ENCODE measurements at regions not wholly inside any gene's neighbourhood (a gene's known extent, or its start where the extent isn't known, plus 50 kb on each side); places are given as distances from the start of the nearest gene placed in this dataset.

DNA sequence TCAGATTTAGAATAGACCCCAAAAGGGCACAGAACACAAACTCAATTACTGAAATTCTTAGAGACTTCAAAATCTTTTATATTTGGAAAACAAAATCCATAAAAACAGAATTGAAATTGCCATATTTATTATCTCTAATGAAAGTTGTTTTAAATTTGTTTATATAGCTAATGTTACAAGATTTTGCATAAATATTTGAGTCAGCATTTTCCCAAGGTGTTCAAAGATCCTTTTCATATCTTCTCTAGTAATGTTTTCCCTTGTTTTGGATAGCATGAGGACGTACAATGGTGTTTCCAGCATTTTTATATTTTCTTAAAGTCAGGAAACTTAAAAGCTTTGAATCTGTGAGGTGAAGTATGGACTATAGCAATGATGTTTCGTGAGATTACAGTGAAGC, 235.2 kb upstream of the EPHA7 start:
- TF ChIP-seq, protein P1, sequence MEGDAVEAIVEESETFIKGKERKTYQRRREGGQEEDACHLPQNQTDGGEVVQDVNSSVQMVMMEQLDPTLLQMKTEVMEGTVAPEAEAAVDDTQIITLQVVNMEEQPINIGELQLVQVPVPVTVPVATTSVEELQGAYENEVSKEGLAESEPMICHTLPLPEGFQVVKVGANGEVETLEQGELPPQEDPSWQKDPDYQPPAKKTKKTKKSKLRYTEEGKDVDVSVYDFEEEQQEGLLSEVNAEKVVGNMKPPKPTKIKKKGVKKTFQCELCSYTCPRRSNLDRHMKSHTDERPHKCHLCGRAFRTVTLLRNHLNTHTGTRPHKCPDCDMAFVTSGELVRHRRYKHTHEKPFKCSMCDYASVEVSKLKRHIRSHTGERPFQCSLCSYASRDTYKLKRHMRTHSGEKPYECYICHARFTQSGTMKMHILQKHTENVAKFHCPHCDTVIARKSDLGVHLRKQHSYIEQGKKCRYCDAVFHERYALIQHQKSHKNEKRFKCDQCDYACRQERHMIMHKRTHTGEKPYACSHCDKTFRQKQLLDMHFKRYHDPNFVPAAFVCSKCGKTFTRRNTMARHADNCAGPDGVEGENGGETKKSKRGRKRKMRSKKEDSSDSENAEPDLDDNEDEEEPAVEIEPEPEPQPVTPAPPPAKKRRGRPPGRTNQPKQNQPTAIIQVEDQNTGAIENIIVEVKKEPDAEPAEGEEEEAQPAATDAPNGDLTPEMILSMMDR (IDR thresholded peaks at IDR 0.05; ENCODE audit: extremely low read depth in 1 of 2, insufficient read depth in 1 of 2, low read depth in 1 of 2, low read length in 2 of 2): no peak
- TF ChIP-seq POLR2A (IDR thresholded peaks at IDR 0.05; ENCODE audit: low read depth, low read length) (no peak), POLR2AphosphoS5 (IDR thresholded peaks at IDR 0.05; ENCODE audit: insufficient read depth, low read depth, low read length) (no peak), FOS (IDR thresholded peaks at IDR 0.05; ENCODE audit: borderline replicate concordance, insufficient read depth, low read length) (no peak), GATA2 (IDR thresholded peaks at IDR 0.05; ENCODE audit: insufficient read depth, insufficient read length, low read depth, low read length) (no peak), EZH2 (IDR thresholded peaks at IDR 0.05; ENCODE audit: borderline replicate concordance, low read depth, low read length, severe bottlenecking) (no peak), JUN (IDR thresholded peaks at IDR 0.05; ENCODE audit: borderline replicate concordance, insufficient read depth, insufficient read length, low read depth) (no peak), MYC (IDR thresholded peaks at IDR 0.05; ENCODE audit: low read depth, low read length) (no peak)
- TF ChIP-seq, protein P2, sequence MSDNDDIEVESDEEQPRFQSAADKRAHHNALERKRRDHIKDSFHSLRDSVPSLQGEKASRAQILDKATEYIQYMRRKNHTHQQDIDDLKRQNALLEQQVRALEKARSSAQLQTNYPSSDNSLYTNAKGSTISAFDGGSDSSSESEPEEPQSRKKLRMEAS (IDR thresholded peaks at IDR 0.05; ENCODE audit: insufficient read depth, insufficient read length): no peak
